ENCODE measurements at regions not wholly inside any gene's neighbourhood (a gene's known extent, or its start where the extent isn't known, plus 50 kb on each side); places are given as distances from the start of the nearest gene placed in this dataset.

GRCh38 chr20:40634891-40635290 is 54.1 kb downstream of the MAFB start:
- H3K36me3 ChIP-seq (ENCODE audit: low read depth), result no peaks in the 10 kb centered on the region
- H3K4me3 ChIP-seq, result no peak overlapping the region
- H3K4me1 ChIP-seq (replicated peaks; ENCODE audit: insufficient read depth), result no peaks in the 10 kb centered on the region
- H3K79me2 ChIP-seq (ENCODE audit: low read depth), result no peaks in the 10 kb centered on the region
- ChIA-PET CTCF (no interaction called here), POLR2A (ENCODE audit: unreplicated experiment) (no interaction called here)
- H3K4me2 ChIP-seq, result no peak overlapping the region
- no peak for TF ChIP-seq CTCF (conservative IDR thresholded peaks at IDR 0.05)
- no peaks in the 10 kb centered on the region for H3F3A ChIP-seq (ENCODE audit: insufficient read depth, low read depth)
- BruUV-seq (replicated peaks), result no TSS peak
- no peak overlapping the region for H3K27ac ChIP-seq
- no peak overlapping the region for H2AFZ ChIP-seq
- H4K20me1 ChIP-seq (ENCODE audit: insufficient read depth), result no peaks in the 10 kb centered on the region
- DNase-seq, result no peak
- H3K9me3 ChIP-seq (ENCODE audit: insufficient read depth, low read depth), result no peaks in the 10 kb centered on the region
- H3K9me2 ChIP-seq (ENCODE audit: insufficient read depth), result no peaks in the 10 kb centered on the region
- peaks cover 27% of the 10 kb centered on the region for H3K27me3 ChIP-seq (ENCODE audit: insufficient read depth, low read depth)
- intact Hi-C loops (cut with micrococcal nuclease; ENCODE audit: unreplicated experiment), result no loop called here

GRCh38 chr20:40633123-40633850 is 55.7 kb downstream of the MAFB start:
- no peak for DNase-seq
- ChIA-PET POLR2A (ENCODE audit: unreplicated experiment) (no interaction called here), CTCF (no interaction called here)
- Histone ChIP-seq H3K79me2 (ENCODE audit: low read depth) (no peaks in the 10 kb centered on the region), H3K4me1 (replicated peaks; ENCODE audit: insufficient read depth) (no peaks in the 10 kb centered on the region), H3K27ac (no peak overlapping the region), H3K9me2 (ENCODE audit: insufficient read depth) (no peaks in the 10 kb centered on the region), H4K20me1 (ENCODE audit: insufficient read depth) (no peaks in the 10 kb centered on the region), H3K9me3 (ENCODE audit: insufficient read depth, low read depth) (no peaks in the 10 kb centered on the region), H3K4me2 (no peak overlapping the region), H3K27me3 (ENCODE audit: insufficient read depth, low read depth) (peaks cover 42% of the 10 kb centered on the region), H3K36me3 (ENCODE audit: low read depth) (no peaks in the 10 kb centered on the region), H3F3A (ENCODE audit: insufficient read depth, low read depth) (no peaks in the 10 kb centered on the region), H3K4me3 (no peak overlapping the region), H2AFZ (no peak overlapping the region)
- BruUV-seq (replicated peaks), result no TSS peak
- intact Hi-C loops (cut with micrococcal nuclease; ENCODE audit: unreplicated experiment), result no loop called here
- TF ChIP-seq CTCF (conservative IDR thresholded peaks at IDR 0.05) (no peak), EZH2 (IDR thresholded peaks at IDR 0.05; ENCODE audit: low read depth) (no peak)

GRCh38 chr20:40632346-40632976 is 56.6 kb downstream of the MAFB start:
- H3K36me3 ChIP-seq (ENCODE audit: low read depth), result no peaks in the 10 kb centered on the region
- no TSS peak for BruUV-seq (replicated peaks)

More at GRCh38 chr20:40632346-40632976, 56.6 kb downstream of the MAFB start:
- intact Hi-C loops (cut with micrococcal nuclease; ENCODE audit: unreplicated experiment), result no loop called here
- Histone ChIP-seq H3K27me3 (ENCODE audit: insufficient read depth, low read depth) (peaks cover 51% of the 10 kb centered on the region), H3K4me1 (replicated peaks; ENCODE audit: insufficient read depth) (no peaks in the 10 kb centered on the region), H4K20me1 (ENCODE audit: insufficient read depth) (no peaks in the 10 kb centered on the region), H2AFZ (no peak overlapping the region), H3K79me2 (ENCODE audit: low read depth) (no peaks in the 10 kb centered on the region), H3F3A (ENCODE audit: insufficient read depth, low read depth) (no peaks in the 10 kb centered on the region), H3K9me2 (ENCODE audit: insufficient read depth) (no peaks in the 10 kb centered on the region), H3K4me2 (no peak overlapping the region), H3K4me3 (no peak overlapping the region), H3K27ac (no peak overlapping the region), H3K9me3 (ENCODE audit: insufficient read depth, low read depth) (no peaks in the 10 kb centered on the region)
- POLR2A ChIA-PET (ENCODE audit: unreplicated experiment), result no interaction called here
- CTCF ChIA-PET, result no interaction called here
- DNase-seq, result no peak
- TF ChIP-seq CTCF (conservative IDR thresholded peaks at IDR 0.05), result no peak
- TF ChIP-seq EZH2 (IDR thresholded peaks at IDR 0.05; ENCODE audit: low read depth), result no peak
